Fibroblast of skin of left quadriceps (primary cell): ENCODE measurements at regions not wholly inside any gene's neighbourhood (a gene's known extent, or its start where the extent isn't known, plus 50 kb on each side); places are given as distances from the start of the nearest gene placed in this dataset.
"Not testable (repeated sequence)": the region's sequence is repeated elsewhere in the genome, so short reads cannot be mapped to it uniquely, and the experiment has no call there.

Experiments used
- DNase-seq, 2 experiments: peaks; one replicate each; pipeline ENCODE4 v3.0.0-alpha.2; 2013; ENCODE audit warnings: low read depth in 2 of 2

- not testable (repeated sequence) for DNase-seq
These were observed 421.5 kb downstream of the PCDH19 start for GRCh38 chrX:99988532-99988931.

- DNase-seq = no peak
These were observed 436.4 kb downstream of the PCDH19 start for GRCh38 chrX:99973572-99974226.

GRCh38 chrX:99939883-99940232, 470.2 kb downstream of the PCDH19 start:
- no peak for DNase-seq

- DNase-seq = not testable (repeated sequence)
These were observed 470.7 kb downstream of the PCDH19 start for GRCh38 chrX:99939206-99939882.

- no peak for DNase-seq
These were observed 471.6 kb downstream of the PCDH19 start for GRCh38 chrX:99938464-99938863.

- DNase-seq = no peak
These were observed 476.2 kb downstream of the PCDH19 start for GRCh38 chrX:99933865-99934264.

GRCh38 chrX:99914635-99915034, 495.4 kb downstream of the PCDH19 start:
- no peak for DNase-seq

- no peak for DNase-seq
These were observed 496.5 kb downstream of the PCDH19 start for GRCh38 chrX:99913611-99914010.

- no peak for DNase-seq
These were observed 500.1 kb downstream of the PCDH19 start for GRCh38 chrX:99909946-99910345.

- no peak for DNase-seq
These were observed 509.0 kb downstream of the PCDH19 start for GRCh38 chrX:99901091-99901490.

GRCh38 chrX:99887918-99888317, 522.2 kb downstream of the PCDH19 start:
- no peak for DNase-seq

- no peak for DNase-seq
These were observed 552.6 kb downstream of the PCDH19 start for GRCh38 chrX:99857455-99857854.

- no peak for DNase-seq
These were observed 576.3 kb downstream of the PCDH19 start for GRCh38 chrX:99833821-99834220.

GRCh38 chrX:99820197-99820596, 589.9 kb downstream of the PCDH19 start:
- no peak for DNase-seq

- DNase-seq = no peak
These were observed 610.1 kb downstream of the PCDH19 start for GRCh38 chrX:99800016-99800415.

GRCh38 chrX:99798936-99799335, 611.1 kb downstream of the PCDH19 start:
- peak; percentile 11 to 19 for DNase-seq

- no peak for DNase-seq
These were observed 614.6 kb downstream of the PCDH19 start for GRCh38 chrX:99795495-99795894.

- no peak for DNase-seq
These were observed 627.5 kb downstream of the PCDH19 start for GRCh38 chrX:99782516-99783040.

GRCh38 chrX:99777912-99778311, 632.2 kb downstream of the PCDH19 start:
- no peak for DNase-seq

- no peak for DNase-seq
These were observed 648.3 kb downstream of the PCDH19 start for GRCh38 chrX:99761731-99762130.

GRCh38 chrX:99752776-99753175, 657.3 kb downstream of the PCDH19 start:
- DNase-seq = no peak

- DNase-seq = no peak
These were observed 659.4 kb downstream of the PCDH19 start for GRCh38 chrX:99750721-99751120.

- no peak for DNase-seq
These were observed 688.0 kb downstream of the PCDH19 start for GRCh38 chrX:99722094-99722493.
